GM19324 (cell line): ENCODE measurements at regions not wholly inside any gene's neighbourhood (a gene's known extent, or its start where the extent isn't known, plus 50 kb on each side); places are given as distances from the start of the nearest gene placed in this dataset.

Source experiments
- ATAC-seq: cut with Tn5 transposase; IDR thresholded peaks from one replicate; pipeline ENCODE4 v1.9.1; 2021; ENCODE audit warnings: mild to moderate bottlenecking, moderate library complexity; ENCODE audit not compliant: unreplicated experiment, low FRiP score

GRCh38 chrX:149992918-149993317, 54.6 kb upstream of the EOLA2 start:
- no peak for ATAC-seq

DNA sequence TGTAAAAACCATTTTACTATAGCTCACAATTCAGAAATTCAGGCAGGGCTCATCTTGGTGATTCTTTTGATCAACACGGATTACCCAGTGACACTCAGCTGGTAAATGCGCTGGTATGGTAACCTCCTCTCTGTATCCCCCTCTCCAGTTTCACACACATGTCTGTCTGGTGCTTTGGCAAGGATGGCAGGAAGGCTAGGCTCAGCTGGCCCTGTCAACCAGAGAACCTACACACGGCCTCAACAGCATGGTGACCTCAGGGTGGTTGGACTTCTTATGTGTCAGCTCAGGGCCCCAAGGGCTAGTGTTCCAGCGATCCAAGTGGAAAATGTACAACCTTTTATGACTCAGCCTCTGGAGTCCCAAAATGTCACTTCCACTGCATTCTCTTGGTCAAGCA, 55.7 kb upstream of the EOLA2 start:
- no peak for ATAC-seq

GRCh38 chrX:149996515-149996914, 58.2 kb upstream of the EOLA2 start:
- no peak for ATAC-seq

GRCh38 chrX:150005027-150005426, 66.7 kb upstream of the EOLA2 start:
- ATAC-seq = no peak

DNA sequence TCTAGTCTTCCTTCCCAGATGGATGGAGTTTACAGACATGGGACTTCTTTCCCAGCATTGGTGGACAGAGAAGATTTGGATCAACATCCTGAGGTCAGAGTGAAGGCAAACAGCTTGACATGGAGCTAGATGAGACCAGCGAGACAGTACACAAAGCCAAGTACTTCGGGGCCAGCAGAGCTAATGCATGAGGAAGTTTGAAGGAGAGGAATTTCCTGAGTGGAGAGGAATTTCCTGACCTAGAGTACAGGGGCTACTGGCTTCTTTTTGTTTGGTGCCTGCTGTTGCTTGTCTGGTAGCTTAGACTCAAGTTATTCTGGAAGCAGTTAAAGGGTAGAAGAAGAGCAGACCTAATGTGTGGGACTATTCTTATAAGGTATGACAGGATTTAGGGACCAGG, 69.1 kb upstream of the EOLA2 start:
- ATAC-seq = no peak

GRCh38 chrX:150012647-150013381, 74.5 kb upstream of the EOLA2 start:
- no peak for ATAC-seq

DNA sequence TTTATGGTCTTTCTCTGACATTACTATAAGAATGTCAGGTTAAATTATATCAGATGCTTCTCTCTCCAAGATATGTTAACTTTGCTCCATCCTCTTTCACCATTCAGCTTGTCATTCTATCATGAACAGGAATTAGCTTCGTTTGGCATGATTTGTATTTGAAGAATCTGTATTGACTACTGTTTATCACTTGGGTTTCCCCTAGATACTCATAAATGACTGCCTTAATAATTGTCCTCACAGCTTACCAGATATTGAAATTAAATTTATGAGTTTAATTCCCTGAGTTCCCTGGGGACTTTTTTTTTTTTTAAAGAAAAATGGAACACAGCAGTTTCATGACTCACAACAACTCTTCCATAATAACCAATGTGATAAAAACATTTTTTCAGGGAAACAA, 76.2 kb upstream of the EOLA2 start:
- no peak for ATAC-seq

DNA sequence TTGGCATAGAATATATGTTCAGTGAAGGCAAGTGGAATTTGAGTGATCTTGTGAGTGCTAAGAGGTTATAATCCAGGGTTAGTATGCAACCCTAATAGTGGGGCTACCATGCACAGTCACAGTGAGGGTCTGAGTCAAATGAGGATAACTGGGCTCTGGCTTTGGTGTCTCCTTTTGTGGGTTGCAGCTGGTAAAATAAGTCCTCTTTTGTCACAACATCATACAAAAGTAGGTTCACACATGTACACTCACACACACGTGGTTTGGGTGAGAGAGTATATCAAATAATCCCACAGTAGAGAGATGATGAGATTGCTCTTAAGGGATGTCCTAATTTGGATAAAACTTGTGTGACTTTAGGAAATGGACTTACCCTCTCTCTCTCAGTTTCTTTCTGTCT, 79.6 kb upstream of the EOLA2 start:
- ATAC-seq = no peak

DNA sequence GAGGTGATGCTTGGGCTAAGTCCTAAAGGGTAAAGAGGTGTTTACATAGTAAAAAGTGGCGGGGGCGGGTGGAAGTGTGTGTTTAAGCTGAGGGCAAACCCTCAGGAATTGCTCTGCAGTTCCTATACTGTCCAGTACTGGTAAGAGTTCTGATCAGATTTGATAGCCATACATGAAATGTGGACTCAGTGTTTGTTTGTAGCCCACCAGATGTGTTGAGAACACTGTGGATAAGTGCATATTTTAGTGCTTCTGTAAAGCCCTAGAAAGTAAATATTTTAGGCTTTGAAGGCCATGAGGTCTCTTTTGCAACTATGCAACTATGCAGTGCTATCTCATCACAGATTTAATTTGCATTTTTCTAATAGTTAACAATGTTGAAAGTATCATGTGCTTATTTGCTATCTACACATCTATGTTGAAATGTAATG, 80.7 kb upstream of the EOLA2 start:
- ATAC-seq = no peak

GRCh38 chrX:150028692-150029091, 90.4 kb upstream of the EOLA2 start:
- ATAC-seq = no peak

DNA sequence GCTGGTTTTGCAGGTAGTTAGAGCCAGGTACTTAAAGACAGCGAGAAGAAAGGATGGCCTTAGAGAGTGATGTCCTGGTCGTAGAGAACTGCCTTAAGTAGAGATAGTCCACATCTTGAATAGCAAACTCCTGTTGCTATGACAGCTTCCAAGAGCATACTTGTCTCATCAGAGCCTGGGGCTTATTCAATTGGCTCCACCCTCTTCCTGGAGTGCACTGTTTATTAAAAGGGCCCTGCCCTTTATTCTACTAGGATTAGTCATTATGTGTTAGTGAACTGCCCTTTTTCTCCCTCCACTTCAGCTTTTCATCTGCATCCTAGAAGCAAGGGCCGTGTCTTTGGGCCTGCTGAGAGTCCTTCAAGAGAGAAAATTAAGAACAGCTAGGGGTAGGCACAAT, 94.5 kb upstream of the EOLA2 start:
- no peak for ATAC-seq

GRCh38 chrX:150034788-150035187, 96.5 kb upstream of the EOLA2 start:
- ATAC-seq = no peak

DNA sequence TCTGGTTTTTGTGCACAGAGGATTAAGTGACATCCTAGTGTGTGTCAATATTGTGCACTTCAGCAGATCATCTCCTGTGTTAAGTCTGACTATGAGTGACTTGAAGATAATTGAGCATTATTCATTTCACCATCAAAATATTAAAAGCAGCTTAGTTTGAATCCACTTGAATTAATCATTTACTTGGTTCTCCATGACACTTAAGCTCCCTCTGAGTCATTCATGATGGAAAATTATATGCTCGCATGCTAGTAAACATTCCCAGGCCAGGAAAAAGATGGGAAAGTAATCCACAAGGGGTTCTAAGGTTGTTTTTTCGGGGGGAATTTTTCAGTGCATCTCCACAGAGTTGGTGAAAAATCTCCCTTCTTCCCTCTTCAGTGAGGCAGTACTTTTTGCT, 97.2 kb upstream of the EOLA2 start:
- ATAC-seq = no peak

GRCh38 chrX:150036181-150036580, 97.9 kb upstream of the EOLA2 start:
- no peak for ATAC-seq

DNA sequence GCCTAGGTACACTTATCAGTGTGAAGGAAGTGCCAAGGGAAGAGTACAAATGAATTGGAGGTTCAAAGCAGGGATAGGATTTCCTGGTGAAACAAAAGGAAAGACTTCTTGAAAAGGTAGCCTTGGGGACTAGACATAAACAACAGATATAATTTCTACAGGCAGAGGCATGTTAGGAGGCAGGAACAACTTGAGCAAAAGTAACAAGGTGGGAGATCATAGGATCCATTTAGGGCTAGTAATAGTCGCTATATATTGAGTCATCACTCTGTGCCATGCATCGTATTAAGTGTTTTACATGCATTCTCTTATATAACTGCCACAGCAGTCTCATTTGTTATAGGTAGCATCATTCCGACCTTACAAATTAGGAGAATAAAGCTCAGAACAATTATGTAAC, 98.3 kb upstream of the EOLA2 start:
- no peak for ATAC-seq

- ATAC-seq = no peak
Observed at GRCh38 chrX:150037041-150037440, 98.8 kb upstream of the EOLA2 start.

DNA sequence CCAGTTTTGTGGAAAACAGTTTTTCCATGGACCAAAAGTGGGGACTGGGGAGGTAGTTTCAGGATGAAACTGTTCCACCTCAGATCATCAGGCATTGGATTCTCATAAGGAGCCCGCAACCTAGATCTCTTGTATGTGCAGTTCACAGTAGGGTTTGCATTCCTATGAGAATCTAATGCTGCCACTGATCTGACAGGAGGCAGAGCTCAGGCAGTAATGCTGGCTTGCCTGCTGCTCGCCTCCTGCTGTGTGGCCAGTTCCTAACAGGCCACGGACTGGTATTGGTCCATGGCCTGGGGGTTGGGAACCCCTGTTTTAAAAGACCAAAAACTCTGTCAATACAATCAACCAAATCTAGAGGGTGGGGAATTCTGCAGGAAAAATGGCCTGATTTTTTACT, 100.0 kb upstream of the EOLA2 start:
- ATAC-seq = no peak

- ATAC-seq = no peak
Observed at GRCh38 chrX:150038986-150039599, 100.8 kb upstream of the EOLA2 start.

DNA sequence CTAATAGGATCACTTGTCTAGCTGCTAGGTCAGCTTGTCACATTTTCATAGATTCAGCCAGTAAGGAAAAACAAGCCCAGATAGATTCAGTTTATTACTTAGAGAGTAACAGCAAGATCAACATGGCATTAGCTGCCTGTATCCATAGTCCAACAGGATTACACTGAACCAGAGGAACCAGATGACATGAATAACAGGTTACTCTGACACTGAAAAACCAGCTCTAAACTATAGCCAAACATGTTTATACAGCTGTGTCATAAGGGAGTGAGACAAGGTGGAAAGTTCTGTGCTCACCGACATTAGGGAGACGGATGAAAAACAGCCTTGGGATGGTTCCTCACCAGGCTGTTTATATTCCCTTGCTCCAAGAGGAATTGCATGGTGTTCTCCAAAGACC, 102.9 kb upstream of the EOLA2 start:
- ATAC-seq = no peak

GRCh38 chrX:150044556-150044955, 106.3 kb upstream of the EOLA2 start:
- no peak for ATAC-seq

DNA sequence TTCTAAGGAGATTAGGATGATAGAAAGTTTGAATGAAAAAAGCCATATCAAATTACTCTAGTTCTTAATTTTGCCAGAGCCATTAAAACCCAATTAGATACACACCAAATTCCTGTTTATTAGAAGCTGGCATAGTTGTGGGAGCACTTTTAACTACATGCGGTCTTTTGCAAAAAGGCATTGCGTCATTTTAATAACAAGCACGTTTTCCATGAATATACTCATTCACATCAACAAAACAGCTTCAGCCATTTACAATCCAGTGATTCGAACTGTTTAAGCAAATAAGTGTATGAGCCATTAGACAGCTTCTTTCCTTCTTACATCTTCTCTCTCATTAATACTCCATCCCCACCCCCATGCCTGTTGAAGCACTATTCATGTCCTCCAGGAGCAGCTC, 109.5 kb upstream of the EOLA2 start:
- ATAC-seq = no peak

- no peak for ATAC-seq
Observed at GRCh38 chrX:150049647-150050046, 111.4 kb upstream of the EOLA2 start.
